ENCODE measurements at regions not wholly inside any gene's neighbourhood (a gene's known extent, or its start where the extent isn't known, plus 50 kb on each side); places are given as distances from the start of the nearest gene placed in this dataset.

DNA sequence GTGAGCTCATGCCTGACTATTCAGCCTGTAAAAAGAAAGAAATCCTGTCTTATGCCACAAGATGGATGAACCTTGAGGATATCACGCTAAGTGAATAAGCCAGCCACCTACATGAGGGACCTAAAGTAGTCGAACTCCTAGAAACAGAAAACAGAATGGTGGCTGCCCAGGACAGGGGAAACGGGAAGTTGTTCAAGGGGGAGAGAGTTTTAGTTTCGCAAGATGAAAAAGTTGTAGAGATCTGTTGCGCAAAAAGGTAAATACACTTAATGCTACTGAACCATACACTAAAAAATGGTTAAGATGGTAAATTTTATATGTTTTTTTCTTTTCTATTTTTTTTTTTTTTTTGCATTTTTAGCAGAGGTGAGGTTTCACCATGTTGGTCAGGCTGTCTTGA is 74.1 kb upstream of the RALY start:
- Histone ChIP-seq H3K4me3 (no peak overlapping the region), H3K27ac (no peak overlapping the region), H3K27me3 (no peaks in the 10 kb centered on the region), H3K4me1 (no peaks in the 10 kb centered on the region), H3K9me3 (no peaks in the 10 kb centered on the region), H3K36me3 (no peaks in the 10 kb centered on the region)
- WGBS, 2 donors = 70 to 91% methylated on average over 5 of the region's 5 CpGs
- no peak for DNase-seq
- intact Hi-C loops (cut with DNase I) = no loop called here
- TF ChIP-seq, protein P1, sequence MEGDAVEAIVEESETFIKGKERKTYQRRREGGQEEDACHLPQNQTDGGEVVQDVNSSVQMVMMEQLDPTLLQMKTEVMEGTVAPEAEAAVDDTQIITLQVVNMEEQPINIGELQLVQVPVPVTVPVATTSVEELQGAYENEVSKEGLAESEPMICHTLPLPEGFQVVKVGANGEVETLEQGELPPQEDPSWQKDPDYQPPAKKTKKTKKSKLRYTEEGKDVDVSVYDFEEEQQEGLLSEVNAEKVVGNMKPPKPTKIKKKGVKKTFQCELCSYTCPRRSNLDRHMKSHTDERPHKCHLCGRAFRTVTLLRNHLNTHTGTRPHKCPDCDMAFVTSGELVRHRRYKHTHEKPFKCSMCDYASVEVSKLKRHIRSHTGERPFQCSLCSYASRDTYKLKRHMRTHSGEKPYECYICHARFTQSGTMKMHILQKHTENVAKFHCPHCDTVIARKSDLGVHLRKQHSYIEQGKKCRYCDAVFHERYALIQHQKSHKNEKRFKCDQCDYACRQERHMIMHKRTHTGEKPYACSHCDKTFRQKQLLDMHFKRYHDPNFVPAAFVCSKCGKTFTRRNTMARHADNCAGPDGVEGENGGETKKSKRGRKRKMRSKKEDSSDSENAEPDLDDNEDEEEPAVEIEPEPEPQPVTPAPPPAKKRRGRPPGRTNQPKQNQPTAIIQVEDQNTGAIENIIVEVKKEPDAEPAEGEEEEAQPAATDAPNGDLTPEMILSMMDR (IDR thresholded peaks at IDR 0.05) = no peak
- TF ChIP-seq POLR2A (IDR thresholded peaks at IDR 0.05) (no peak), POLR2AphosphoS5 (IDR thresholded peaks at IDR 0.05) (no peak), EP300 (IDR thresholded peaks at IDR 0.05) (no peak)

DNA sequence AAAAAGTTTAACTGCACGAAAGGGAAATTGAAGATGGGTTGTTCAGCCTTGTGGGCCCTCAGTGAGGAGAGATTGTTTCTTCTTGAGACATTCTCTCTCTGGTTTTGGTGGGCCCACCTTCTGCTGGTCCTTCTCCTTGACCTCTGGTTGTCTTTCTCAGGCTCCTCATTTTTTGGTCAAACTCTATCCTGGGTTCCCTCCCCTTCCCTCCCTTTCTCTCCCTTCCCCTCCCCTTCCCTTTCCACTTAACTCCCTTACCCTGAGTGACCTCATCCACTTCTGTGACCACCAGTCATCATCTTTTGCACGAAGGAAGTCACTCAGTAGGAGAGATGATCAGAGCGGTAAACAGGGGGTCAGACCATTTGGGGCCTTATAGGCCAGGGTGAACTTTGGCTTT is 71.5 kb upstream of the RALY start:
- DNase-seq = no peak
- Histone ChIP-seq H3K9me3 (no peaks in the 10 kb centered on the region), H3K27ac (no peak overlapping the region), H3K36me3 (no peaks in the 10 kb centered on the region), H3K27me3 (no peaks in the 10 kb centered on the region), H3K4me3 (no peak overlapping the region), H3K4me1 (no peaks in the 10 kb centered on the region)
- intact Hi-C loops (cut with DNase I) = no loop called here
- TF ChIP-seq EP300 (IDR thresholded peaks at IDR 0.05) (no peak), POLR2A (IDR thresholded peaks at IDR 0.05) (no peak), POLR2AphosphoS5 (IDR thresholded peaks at IDR 0.05) (no peak)
- TF ChIP-seq, protein P1 (IDR thresholded peaks at IDR 0.05) = no peak
- WGBS, 2 donors = 79 to 82% methylated on average over 3 of the region's 3 CpGs

DNA sequence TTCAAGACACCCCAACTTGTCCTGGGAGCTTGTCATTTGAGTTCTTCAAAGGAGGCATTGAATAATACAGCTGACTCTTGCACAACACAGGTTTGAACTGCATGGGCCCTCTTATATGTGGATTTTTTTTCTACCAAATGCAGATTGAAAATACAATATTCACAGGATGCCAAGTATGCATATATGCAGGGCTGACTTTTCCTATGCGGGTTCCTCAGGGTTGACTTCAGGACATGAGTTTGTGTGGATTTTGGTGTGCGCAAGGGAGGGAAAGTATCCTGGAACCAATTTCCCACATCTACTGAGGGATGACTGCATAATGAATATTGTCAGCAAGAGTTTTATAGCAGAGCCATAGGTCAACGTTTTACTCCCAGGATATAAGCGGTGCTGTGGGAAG is 70.0 kb upstream of the RALY start:
- Histone ChIP-seq H3K27ac (no peak overlapping the region), H3K27me3 (no peaks in the 10 kb centered on the region), H3K36me3 (no peaks in the 10 kb centered on the region), H3K4me3 (no peak overlapping the region), H3K9me3 (no peaks in the 10 kb centered on the region), H3K4me1 (no peaks in the 10 kb centered on the region)
- DNase-seq = no peak
- 76 to 89% methylated on average over 4 of the region's 4 CpGs for WGBS, 2 donors
- no peak for TF ChIP-seq POLR2A (IDR thresholded peaks at IDR 0.05)
- TF ChIP-seq, protein P1 (IDR thresholded peaks at IDR 0.05) = no peak
- no peak for TF ChIP-seq EP300 (IDR thresholded peaks at IDR 0.05)
- TF ChIP-seq POLR2AphosphoS5 (IDR thresholded peaks at IDR 0.05) = no peak
- intact Hi-C loops (cut with DNase I) = no loop called here

DNA sequence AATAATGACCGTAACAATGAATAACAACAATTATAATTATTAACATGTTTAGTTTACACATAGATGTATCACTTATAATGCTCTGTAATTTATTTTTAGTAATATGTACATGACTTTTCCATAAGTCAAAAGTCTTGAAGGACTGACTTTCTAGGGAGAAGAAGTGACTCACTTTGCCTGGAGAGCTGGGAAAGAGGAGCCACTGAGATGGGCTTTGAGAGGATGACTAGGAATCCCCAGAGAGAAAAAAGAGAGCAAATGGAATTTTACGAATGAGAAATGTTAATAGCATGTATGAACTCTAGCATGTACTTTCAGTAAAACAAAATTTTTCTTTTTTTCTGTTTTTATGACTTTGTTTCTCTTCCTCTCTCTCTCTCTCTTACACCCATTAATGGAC is 67.8 kb upstream of the RALY start:
- WGBS, 2 donors = 83 to 89% methylated on average over 2 of the region's 2 CpGs
- intact Hi-C loops (cut with DNase I) = no loop called here
- H3K27me3 ChIP-seq = no peaks in the 10 kb centered on the region

DNA sequence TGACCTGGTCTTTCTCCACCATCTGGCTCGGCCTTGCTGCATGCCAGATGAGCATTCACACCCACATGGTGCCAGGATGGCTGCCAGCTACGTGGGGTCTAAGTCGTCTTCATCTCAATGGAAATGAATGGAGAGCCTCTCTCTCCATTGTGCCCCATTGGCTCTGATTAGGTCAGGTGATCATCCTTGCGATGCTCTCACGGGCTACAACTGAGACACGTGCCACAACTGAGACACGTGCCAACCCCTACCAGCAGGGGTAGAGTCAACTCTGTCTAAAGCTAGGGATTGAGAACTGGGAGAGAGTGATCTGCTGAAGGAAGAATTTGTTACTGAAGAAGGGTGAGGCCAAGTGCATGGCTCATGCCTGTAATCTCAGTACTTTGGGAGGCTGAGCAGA is 67.3 kb upstream of the RALY start:
- intact Hi-C loops (cut with DNase I) = no loop called here
- WGBS, 2 donors = 87 to 93% methylated on average over 7 of the region's 7 CpGs
- no peaks in the 10 kb centered on the region for H3K27me3 ChIP-seq
- TF ChIP-seq, protein P1 (IDR thresholded peaks at IDR 0.05) = no peak
- no peaks in the 10 kb centered on the region for H3K4me1 ChIP-seq
- H3K4me3 ChIP-seq = no peak overlapping the region
- no peak overlapping the region for H3K27ac ChIP-seq
- no peaks in the 10 kb centered on the region for H3K9me3 ChIP-seq
- H3K36me3 ChIP-seq = no peaks in the 10 kb centered on the region
- no peak for DNase-seq

More for the DNA sequence above, 67.8 kb upstream of the RALY start:
- H3K36me3 ChIP-seq = no peaks in the 10 kb centered on the region
- H3K4me3 ChIP-seq = no peak overlapping the region
- no peaks in the 10 kb centered on the region for H3K4me1 ChIP-seq
- TF ChIP-seq POLR2AphosphoS5 (IDR thresholded peaks at IDR 0.05) = no peak
- no peak for TF ChIP-seq EP300 (IDR thresholded peaks at IDR 0.05)
- TF ChIP-seq POLR2A (IDR thresholded peaks at IDR 0.05) = no peak
- TF ChIP-seq, protein P1 (IDR thresholded peaks at IDR 0.05) = no peak
- DNase-seq = no peak
- H3K9me3 ChIP-seq = no peaks in the 10 kb centered on the region
- no peak overlapping the region for H3K27ac ChIP-seq

Measured in sigmoid colon (tissue), 6 donors.